ENCODE measurements at regions not wholly inside any gene's neighbourhood (a gene's known extent, or its start where the extent isn't known, plus 50 kb on each side); places are given as distances from the start of the nearest gene placed in this dataset.

DNA sequence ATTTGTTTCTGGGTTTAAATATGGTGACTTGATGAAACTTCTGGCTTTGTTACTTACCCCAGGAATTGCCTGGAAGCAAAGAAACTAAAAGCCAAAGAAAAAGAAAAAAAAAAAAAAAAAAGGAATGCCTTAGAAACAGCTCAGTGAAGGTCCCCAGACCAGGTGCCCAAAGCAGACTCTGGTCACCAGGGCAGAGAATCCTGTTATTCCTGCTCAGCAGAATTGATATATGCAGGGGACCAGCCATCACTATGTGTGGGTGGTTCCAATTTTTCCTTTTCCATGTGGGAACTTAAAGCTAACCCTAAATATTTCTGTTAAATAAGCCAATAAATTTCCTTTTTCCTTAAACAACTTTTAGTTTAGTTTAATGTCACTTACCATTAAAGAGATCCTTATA lies 100.8 kb upstream of the TPRG1 start:
- Mint-ChIP-seq H3K36me3 (no peaks in the 10 kb centered on the region), H3K4me1 (no peaks in the 10 kb centered on the region), H3K4me3 (no peak overlapping the region), H3K9me3 (peaks cover 22% of the 10 kb centered on the region), H3K27me3 (ENCODE audit: low read depth) (peaks cover 3% of the 10 kb centered on the region; the same call in 1 of the 2 replicates), H3K27ac (no peak overlapping the region)
- ATAC-seq (no peak), DNase-seq (ENCODE audit: low spot score) (no peak)
- POLR2A ChIA-PET: no interaction called here
- CTCF ChIA-PET: no interaction called here
- TF ChIP-seq FOXJ3 (CRISPR knock-in tag; IDR thresholded peaks at IDR 0.05; ENCODE audit: borderline replicate concordance) (no peak), ESRRA (CRISPR knock-in tag; IDR thresholded peaks at IDR 0.05; ENCODE audit: borderline replicate concordance) (no peak), ETV6 (CRISPR knock-in tag; IDR thresholded peaks at IDR 0.05) (no peak), CBFB (CRISPR knock-in tag; IDR thresholded peaks at IDR 0.05; ENCODE audit: low read depth) (no peak), ZNF219 (CRISPR knock-in tag; IDR thresholded peaks at IDR 0.05; ENCODE audit: borderline replicate concordance) (no peak), ZNF121 (CRISPR knock-in tag; IDR thresholded peaks at IDR 0.05) (no peak), ATF1 (CRISPR knock-in tag; IDR thresholded peaks at IDR 0.05) (no peak)
- TF ChIP-seq, protein P1, sequence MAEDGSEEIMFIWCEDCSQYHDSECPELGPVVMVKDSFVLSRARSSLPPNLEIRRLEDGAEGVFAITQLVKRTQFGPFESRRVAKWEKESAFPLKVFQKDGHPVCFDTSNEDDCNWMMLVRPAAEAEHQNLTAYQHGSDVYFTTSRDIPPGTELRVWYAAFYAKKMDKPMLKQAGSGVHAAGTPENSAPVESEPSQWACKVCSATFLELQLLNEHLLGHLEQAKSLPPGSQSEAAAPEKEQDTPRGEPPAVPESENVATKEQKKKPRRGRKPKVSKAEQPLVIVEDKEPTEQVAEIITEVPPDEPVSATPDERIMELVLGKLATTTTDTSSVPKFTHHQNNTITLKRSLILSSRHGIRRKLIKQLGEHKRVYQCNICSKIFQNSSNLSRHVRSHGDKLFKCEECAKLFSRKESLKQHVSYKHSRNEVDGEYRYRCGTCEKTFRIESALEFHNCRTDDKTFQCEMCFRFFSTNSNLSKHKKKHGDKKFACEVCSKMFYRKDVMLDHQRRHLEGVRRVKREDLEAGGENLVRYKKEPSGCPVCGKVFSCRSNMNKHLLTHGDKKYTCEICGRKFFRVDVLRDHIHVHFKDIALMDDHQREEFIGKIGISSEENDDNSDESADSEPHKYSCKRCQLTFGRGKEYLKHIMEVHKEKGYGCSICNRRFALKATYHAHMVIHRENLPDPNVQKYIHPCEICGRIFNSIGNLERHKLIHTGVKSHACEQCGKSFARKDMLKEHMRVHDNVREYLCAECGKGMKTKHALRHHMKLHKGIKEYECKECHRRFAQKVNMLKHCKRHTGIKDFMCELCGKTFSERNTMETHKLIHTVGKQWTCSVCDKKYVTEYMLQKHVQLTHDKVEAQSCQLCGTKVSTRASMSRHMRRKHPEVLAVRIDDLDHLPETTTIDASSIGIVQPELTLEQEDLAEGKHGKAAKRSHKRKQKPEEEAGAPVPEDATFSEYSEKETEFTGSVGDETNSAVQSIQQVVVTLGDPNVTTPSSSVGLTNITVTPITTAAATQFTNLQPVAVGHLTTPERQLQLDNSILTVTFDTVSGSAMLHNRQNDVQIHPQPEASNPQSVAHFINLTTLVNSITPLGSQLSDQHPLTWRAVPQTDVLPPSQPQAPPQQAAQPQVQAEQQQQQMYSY (CRISPR knock-in tag; IDR thresholded peaks at IDR 0.05): no peak
- TF ChIP-seq, protein P2, sequence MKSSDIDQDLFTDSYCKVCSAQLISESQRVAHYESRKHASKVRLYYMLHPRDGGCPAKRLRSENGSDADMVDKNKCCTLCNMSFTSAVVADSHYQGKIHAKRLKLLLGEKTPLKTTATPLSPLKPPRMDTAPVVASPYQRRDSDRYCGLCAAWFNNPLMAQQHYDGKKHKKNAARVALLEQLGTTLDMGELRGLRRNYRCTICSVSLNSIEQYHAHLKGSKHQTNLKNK (CRISPR knock-in tag; IDR thresholded peaks at IDR 0.05): no peak

DNA sequence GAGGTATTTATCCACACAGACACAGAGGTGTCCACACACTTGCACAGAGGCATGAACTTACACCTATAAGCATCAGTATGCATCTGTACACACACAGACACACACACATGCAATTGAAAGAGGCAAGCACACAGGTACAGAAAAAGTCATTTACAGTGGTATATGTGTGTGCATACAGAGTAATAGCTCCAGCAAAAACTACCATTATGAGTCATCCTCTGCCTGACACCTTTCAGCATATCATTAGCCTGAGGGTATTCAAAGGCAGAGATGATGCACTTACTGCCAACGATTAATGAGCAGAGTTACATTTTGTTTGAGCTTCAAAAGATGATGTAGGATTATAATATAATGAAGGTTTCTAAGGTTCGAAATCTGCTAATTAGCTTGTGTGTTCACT lies 100.3 kb upstream of the TPRG1 start:
- H3K4me1 Mint-ChIP-seq: no peaks in the 10 kb centered on the region
- no peak overlapping the region for H3K27ac Mint-ChIP-seq
- H3K36me3 Mint-ChIP-seq: no peaks in the 10 kb centered on the region
- DNase-seq (ENCODE audit: low spot score) (no peak), ATAC-seq (no peak)
- ChIA-PET POLR2A (no interaction called here), CTCF (no interaction called here)
- TF ChIP-seq, protein P3, sequence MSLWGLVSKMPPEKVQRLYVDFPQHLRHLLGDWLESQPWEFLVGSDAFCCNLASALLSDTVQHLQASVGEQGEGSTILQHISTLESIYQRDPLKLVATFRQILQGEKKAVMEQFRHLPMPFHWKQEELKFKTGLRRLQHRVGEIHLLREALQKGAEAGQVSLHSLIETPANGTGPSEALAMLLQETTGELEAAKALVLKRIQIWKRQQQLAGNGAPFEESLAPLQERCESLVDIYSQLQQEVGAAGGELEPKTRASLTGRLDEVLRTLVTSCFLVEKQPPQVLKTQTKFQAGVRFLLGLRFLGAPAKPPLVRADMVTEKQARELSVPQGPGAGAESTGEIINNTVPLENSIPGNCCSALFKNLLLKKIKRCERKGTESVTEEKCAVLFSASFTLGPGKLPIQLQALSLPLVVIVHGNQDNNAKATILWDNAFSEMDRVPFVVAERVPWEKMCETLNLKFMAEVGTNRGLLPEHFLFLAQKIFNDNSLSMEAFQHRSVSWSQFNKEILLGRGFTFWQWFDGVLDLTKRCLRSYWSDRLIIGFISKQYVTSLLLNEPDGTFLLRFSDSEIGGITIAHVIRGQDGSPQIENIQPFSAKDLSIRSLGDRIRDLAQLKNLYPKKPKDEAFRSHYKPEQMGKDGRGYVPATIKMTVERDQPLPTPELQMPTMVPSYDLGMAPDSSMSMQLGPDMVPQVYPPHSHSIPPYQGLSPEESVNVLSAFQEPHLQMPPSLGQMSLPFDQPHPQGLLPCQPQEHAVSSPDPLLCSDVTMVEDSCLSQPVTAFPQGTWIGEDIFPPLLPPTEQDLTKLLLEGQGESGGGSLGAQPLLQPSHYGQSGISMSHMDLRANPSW (CRISPR knock-in tag; conservative IDR thresholded peaks at IDR 0.05; ENCODE audit: low read depth): no peak
- TF ChIP-seq ESRRA (CRISPR knock-in tag; IDR thresholded peaks at IDR 0.05; ENCODE audit: borderline replicate concordance) (no peak), HMGA2 (CRISPR knock-in tag; IDR thresholded peaks at IDR 0.05) (no peak), TEAD1 (CRISPR knock-in tag; IDR thresholded peaks at IDR 0.05) (no peak), CBFB (CRISPR knock-in tag; IDR thresholded peaks at IDR 0.05; ENCODE audit: low read depth) (no peak), GABPB1 (CRISPR knock-in tag; IDR thresholded peaks at IDR 0.05) (no peak)
- TF ChIP-seq, protein P4, sequence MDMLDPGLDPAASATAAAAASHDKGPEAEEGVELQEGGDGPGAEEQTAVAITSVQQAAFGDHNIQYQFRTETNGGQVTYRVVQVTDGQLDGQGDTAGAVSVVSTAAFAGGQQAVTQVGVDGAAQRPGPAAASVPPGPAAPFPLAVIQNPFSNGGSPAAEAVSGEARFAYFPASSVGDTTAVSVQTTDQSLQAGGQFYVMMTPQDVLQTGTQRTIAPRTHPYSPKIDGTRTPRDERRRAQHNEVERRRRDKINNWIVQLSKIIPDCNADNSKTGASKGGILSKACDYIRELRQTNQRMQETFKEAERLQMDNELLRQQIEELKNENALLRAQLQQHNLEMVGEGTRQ (CRISPR knock-in tag; IDR thresholded peaks at IDR 0.05): no peak
- H3K9me3 Mint-ChIP-seq: peaks cover 18% of the 10 kb centered on the region
- peaks cover 2% of the 10 kb centered on the region; the same call in 1 of the 2 replicates for H3K27me3 Mint-ChIP-seq (ENCODE audit: low read depth)
- no peak overlapping the region for H3K4me3 Mint-ChIP-seq

DNA sequence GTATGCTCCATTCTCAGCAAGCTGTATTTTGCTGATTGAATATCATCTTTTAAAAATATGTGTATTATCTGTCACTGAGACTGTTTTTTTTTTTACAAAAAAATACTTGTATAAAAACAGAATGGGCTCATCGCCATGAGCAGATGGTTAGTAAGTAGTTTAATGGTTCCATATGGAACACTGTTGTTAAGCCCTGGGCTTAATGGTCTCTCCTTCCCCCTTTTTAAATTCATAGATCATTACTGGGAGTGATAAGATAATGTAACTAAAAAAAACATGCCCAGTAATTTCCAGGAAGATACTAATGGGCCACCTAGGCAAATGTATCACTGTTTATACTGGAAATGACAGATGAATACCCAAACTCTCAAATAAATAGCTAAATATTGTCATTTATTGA lies 95.3 kb upstream of the TPRG1 start:
- Mint-ChIP-seq H3K4me1 (no peaks in the 10 kb centered on the region), H3K4me3 (no peak overlapping the region), H3K9me3 (no peaks in the 10 kb centered on the region), H3K36me3 (no peaks in the 10 kb centered on the region), H3K27ac (no peak overlapping the region), H3K27me3 (ENCODE audit: low read depth) (no peaks in the 10 kb centered on the region)
- ChIA-PET CTCF (no interaction called here), POLR2A (no interaction called here)
- ATAC-seq: no peak
- no peak for DNase-seq (ENCODE audit: low spot score)
- TF ChIP-seq NR1H2 (CRISPR knock-in tag; IDR thresholded peaks at IDR 0.05) (no peak), JAZF1 (CRISPR knock-in tag; IDR thresholded peaks at IDR 0.05) (no peak), NFE2L1 (CRISPR knock-in tag; IDR thresholded peaks at IDR 0.05) (no peak), SOX15 (CRISPR knock-in tag; IDR thresholded peaks at IDR 0.05) (no peak), RORB (CRISPR knock-in tag; IDR thresholded peaks at IDR 0.05) (no peak), FOXK1 (CRISPR knock-in tag; IDR thresholded peaks at IDR 0.05) (no peak), FOXP1 (CRISPR knock-in tag; IDR thresholded peaks at IDR 0.05; ENCODE audit: borderline replicate concordance) (no peak), NFATC4 (CRISPR knock-in tag; IDR thresholded peaks at IDR 0.05) (no peak)
- TF ChIP-seq, protein P5, sequence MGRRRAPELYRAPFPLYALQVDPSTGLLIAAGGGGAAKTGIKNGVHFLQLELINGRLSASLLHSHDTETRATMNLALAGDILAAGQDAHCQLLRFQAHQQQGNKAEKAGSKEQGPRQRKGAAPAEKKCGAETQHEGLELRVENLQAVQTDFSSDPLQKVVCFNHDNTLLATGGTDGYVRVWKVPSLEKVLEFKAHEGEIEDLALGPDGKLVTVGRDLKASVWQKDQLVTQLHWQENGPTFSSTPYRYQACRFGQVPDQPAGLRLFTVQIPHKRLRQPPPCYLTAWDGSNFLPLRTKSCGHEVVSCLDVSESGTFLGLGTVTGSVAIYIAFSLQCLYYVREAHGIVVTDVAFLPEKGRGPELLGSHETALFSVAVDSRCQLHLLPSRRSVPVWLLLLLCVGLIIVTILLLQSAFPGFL (CRISPR knock-in tag; IDR thresholded peaks at IDR 0.05; ENCODE audit: borderline replicate concordance): no peak
- TF ChIP-seq, protein P2 (CRISPR knock-in tag; IDR thresholded peaks at IDR 0.05): no peak

Measured in WTC11 (cell line).